ENCODE measurements at regions not wholly inside any gene's neighbourhood (a gene's known extent, or its start where the extent isn't known, plus 50 kb on each side); places are given as distances from the start of the nearest gene placed in this dataset.

GRCh38 chr18:22467760-22468553, 50.2 kb upstream of the CTAGE1 start:
- Mint-ChIP-seq H3K36me3 (ENCODE audit: insufficient read depth in 2 of 2) (no peaks in the 10 kb centered on the region), H3K4me3 (no peak overlapping the region), H3K27ac (peak overlapping the region; percentile 90), H3K4me1 (ENCODE audit: low read depth) (no peaks in the 10 kb centered on the region), H3K27me3 (ENCODE audit: low read depth) (no peaks in the 10 kb centered on the region), H3K9me3 (peaks cover 0 to 2% of the 10 kb centered on the region in 2 donors)
- DNase-seq (peak; percentile 6), ATAC-seq (replicated peaks in 1 of 2) (peak; percentile 52 to 69)

GRCh38 chr18:22468554-22468891, 50.8 kb upstream of the CTAGE1 start:
- H3K4me3 Mint-ChIP-seq: no peak overlapping the region
- DNase-seq: no peak

GRCh38 chr18:22469061-22469734, 51.5 kb upstream of the CTAGE1 start:
- DNase-seq (no peak), ATAC-seq (replicated peaks in 1 of 2) (no peak)
- no peaks in the 10 kb centered on the region for H3K4me1 Mint-ChIP-seq (ENCODE audit: low read depth)
- peaks cover 0 to 2% of the 10 kb centered on the region in 2 donors for H3K9me3 Mint-ChIP-seq
- H3K27ac Mint-ChIP-seq: no peak overlapping the region
- no peaks in the 10 kb centered on the region for H3K36me3 Mint-ChIP-seq (ENCODE audit: insufficient read depth in 2 of 2)
- H3K4me3 Mint-ChIP-seq: no peak overlapping the region
- H3K27me3 Mint-ChIP-seq (ENCODE audit: low read depth): no peaks in the 10 kb centered on the region

More at GRCh38 chr18:22468554-22468891, 50.8 kb upstream of the CTAGE1 start:
- H3K9me3 Mint-ChIP-seq: peaks cover 0 to 2% of the 10 kb centered on the region in 2 donors
- no peaks in the 10 kb centered on the region for H3K36me3 Mint-ChIP-seq (ENCODE audit: insufficient read depth in 2 of 2)
- no peaks in the 10 kb centered on the region for H3K27me3 Mint-ChIP-seq (ENCODE audit: low read depth)
- no peaks in the 10 kb centered on the region for H3K4me1 Mint-ChIP-seq (ENCODE audit: low read depth)
- H3K27ac Mint-ChIP-seq: no peak overlapping the region
- no peak for ATAC-seq (replicated peaks in 1 of 2)

- H3K36me3 Mint-ChIP-seq (ENCODE audit: insufficient read depth in 2 of 2): no peaks in the 10 kb centered on the region
- ATAC-seq (replicated peaks in 1 of 2): no peak
- no peaks in the 10 kb centered on the region for H3K27me3 Mint-ChIP-seq (ENCODE audit: low read depth)
- no peaks in the 10 kb centered on the region for H3K4me1 Mint-ChIP-seq (ENCODE audit: low read depth)
- H3K27ac Mint-ChIP-seq: no peak overlapping the region
- no peak overlapping the region for H3K4me3 Mint-ChIP-seq
- no peak for DNase-seq
- H3K9me3 Mint-ChIP-seq: peaks cover 0 to 2% of the 10 kb centered on the region in 2 donors
Observed at GRCh38 chr18:22469926-22470247, 52.2 kb upstream of the CTAGE1 start.

GRCh38 chr18:22470248-22471235, 52.8 kb upstream of the CTAGE1 start:
- Mint-ChIP-seq H3K9me3 (peaks cover 0 to 2% of the 10 kb centered on the region in 2 donors), H3K4me1 (ENCODE audit: low read depth) (no peaks in the 10 kb centered on the region), H3K4me3 (no peak overlapping the region), H3K36me3 (ENCODE audit: insufficient read depth in 2 of 2) (no peaks in the 10 kb centered on the region), H3K27me3 (ENCODE audit: low read depth) (no peaks in the 10 kb centered on the region), H3K27ac (no peak overlapping the region)
- ATAC-seq (replicated peaks in 1 of 2): no peak
- DNase-seq: no peak

GRCh38 chr18:22471546-22472131, 53.9 kb upstream of the CTAGE1 start:
- H3K27me3 Mint-ChIP-seq (ENCODE audit: low read depth): no peaks in the 10 kb centered on the region
- no peak overlapping the region for H3K27ac Mint-ChIP-seq
- ATAC-seq (replicated peaks in 1 of 2): no peak

GRCh38 chr18:22473366-22473765, 55.7 kb upstream of the CTAGE1 start:
- H3K36me3 Mint-ChIP-seq (ENCODE audit: insufficient read depth in 2 of 2): no peaks in the 10 kb centered on the region
- no peaks in the 10 kb centered on the region for H3K4me1 Mint-ChIP-seq (ENCODE audit: low read depth)
- H3K9me3 Mint-ChIP-seq: peaks cover 0 to 2% of the 10 kb centered on the region in 2 donors
- DNase-seq: no peak
- no peak overlapping the region for H3K4me3 Mint-ChIP-seq
- H3K27ac Mint-ChIP-seq: no peak overlapping the region
- H3K27me3 Mint-ChIP-seq (ENCODE audit: low read depth): no peaks in the 10 kb centered on the region
- ATAC-seq (replicated peaks in 1 of 2): no peak

More at GRCh38 chr18:22471546-22472131, 53.9 kb upstream of the CTAGE1 start:
- no peaks in the 10 kb centered on the region for H3K36me3 Mint-ChIP-seq (ENCODE audit: insufficient read depth in 2 of 2)
- peaks cover 0 to 2% of the 10 kb centered on the region in 2 donors for H3K9me3 Mint-ChIP-seq
- H3K4me1 Mint-ChIP-seq (ENCODE audit: low read depth): no peaks in the 10 kb centered on the region
- H3K4me3 Mint-ChIP-seq: no peak overlapping the region
- no peak for DNase-seq

- H3K27me3 Mint-ChIP-seq (ENCODE audit: low read depth): no peaks in the 10 kb centered on the region
- H3K27ac Mint-ChIP-seq: no peak overlapping the region
- H3K36me3 Mint-ChIP-seq (ENCODE audit: insufficient read depth in 2 of 2): no peaks in the 10 kb centered on the region
- H3K4me1 Mint-ChIP-seq (ENCODE audit: low read depth): no peaks in the 10 kb centered on the region
- H3K9me3 Mint-ChIP-seq: peaks cover 0 to 1% of the 10 kb centered on the region in 2 donors
- no peak for ATAC-seq (replicated peaks in 1 of 2)
- no peak overlapping the region for H3K4me3 Mint-ChIP-seq
- DNase-seq: no peak
Observed at GRCh38 chr18:22475426-22476100, 57.8 kb upstream of the CTAGE1 start.

GRCh38 chr18:22477222-22477621, 59.5 kb upstream of the CTAGE1 start:
- H3K36me3 Mint-ChIP-seq (ENCODE audit: insufficient read depth in 2 of 2): no peaks in the 10 kb centered on the region

GRCh38 chr18:22482948-22483347, 65.2 kb upstream of the CTAGE1 start:
- Mint-ChIP-seq H3K9me3 (peaks cover 1 to 2% of the 10 kb centered on the region in 2 donors), H3K36me3 (ENCODE audit: insufficient read depth in 2 of 2) (no peaks in the 10 kb centered on the region), H3K4me1 (ENCODE audit: low read depth) (no peaks in the 10 kb centered on the region), H3K27me3 (ENCODE audit: low read depth) (no peaks in the 10 kb centered on the region), H3K4me3 (no peak overlapping the region), H3K27ac (no peak overlapping the region)
- ATAC-seq (replicated peaks in 1 of 2) (no peak), DNase-seq (no peak)

More at GRCh38 chr18:22477222-22477621, 59.5 kb upstream of the CTAGE1 start:
- H3K27ac Mint-ChIP-seq: no peak overlapping the region
- H3K4me3 Mint-ChIP-seq: no peak overlapping the region
- H3K9me3 Mint-ChIP-seq: peaks cover 1 to 2% of the 10 kb centered on the region in 2 donors
- no peaks in the 10 kb centered on the region for H3K4me1 Mint-ChIP-seq (ENCODE audit: low read depth)
- no peak for DNase-seq
- no peak for ATAC-seq (replicated peaks in 1 of 2)
- H3K27me3 Mint-ChIP-seq (ENCODE audit: low read depth): no peaks in the 10 kb centered on the region

- H3K4me3 Mint-ChIP-seq: no peak overlapping the region
- peaks cover 1 to 2% of the 10 kb centered on the region in 2 donors for H3K9me3 Mint-ChIP-seq
- H3K36me3 Mint-ChIP-seq (ENCODE audit: insufficient read depth in 2 of 2): no peaks in the 10 kb centered on the region
- H3K27me3 Mint-ChIP-seq (ENCODE audit: low read depth): no peaks in the 10 kb centered on the region
- no peak overlapping the region for H3K27ac Mint-ChIP-seq
- no peaks in the 10 kb centered on the region for H3K4me1 Mint-ChIP-seq (ENCODE audit: low read depth)
- no peak for DNase-seq
- ATAC-seq (replicated peaks in 1 of 2): no peak
Observed at GRCh38 chr18:22483407-22483806, 65.7 kb upstream of the CTAGE1 start.

GRCh38 chr18:22484471-22484870, 66.8 kb upstream of the CTAGE1 start:
- ATAC-seq (replicated peaks in 1 of 2) (no peak), DNase-seq (no peak)
- Mint-ChIP-seq H3K4me3 (no peak overlapping the region), H3K27me3 (ENCODE audit: low read depth) (no peaks in the 10 kb centered on the region), H3K4me1 (ENCODE audit: low read depth) (no peaks in the 10 kb centered on the region), H3K36me3 (ENCODE audit: insufficient read depth in 2 of 2) (no peaks in the 10 kb centered on the region), H3K27ac (no peak overlapping the region), H3K9me3 (peaks cover 0 to 2% of the 10 kb centered on the region in 2 donors)
